ENCODE measurements at regions not wholly inside any gene's neighbourhood (a gene's known extent, or its start where the extent isn't known, plus 50 kb on each side); places are given as distances from the start of the nearest gene placed in this dataset.

- no peak for DNase-seq
Observed at GRCh38 chr3:41053220-41053619, 146.1 kb upstream of the CTNNB1 start.

GRCh38 chr3:41060106-41060505 lies 139.2 kb upstream of the CTNNB1 start:
- no peak for DNase-seq

- DNase-seq: no peak
Observed at GRCh38 chr3:41064070-41064469, 135.2 kb upstream of the CTNNB1 start.

GRCh38 chr3:41064526-41064925 lies 134.8 kb upstream of the CTNNB1 start:
- DNase-seq: no peak

GRCh38 chr3:41065340-41065739 lies 134.0 kb upstream of the CTNNB1 start:
- no peak for DNase-seq

- DNase-seq: no peak
Observed at GRCh38 chr3:41073190-41073589, 126.1 kb upstream of the CTNNB1 start.

- peak; percentile 59 for DNase-seq
Observed at GRCh38 chr3:41075975-41076374, 123.3 kb upstream of the CTNNB1 start.

GRCh38 chr3:41076399-41076798 lies 122.9 kb upstream of the CTNNB1 start:
- no peak for DNase-seq

GRCh38 chr3:41080141-41080540 lies 119.2 kb upstream of the CTNNB1 start:
- DNase-seq: no peak

- no peak for DNase-seq
Observed at GRCh38 chr3:41088882-41089281, 110.4 kb upstream of the CTNNB1 start.

GRCh38 chr3:41089566-41089965 lies 109.7 kb upstream of the CTNNB1 start:
- DNase-seq: no peak

GRCh38 chr3:41092844-41093243 lies 106.5 kb upstream of the CTNNB1 start:
- no peak for DNase-seq

GRCh38 chr3:41093476-41093875 lies 105.8 kb upstream of the CTNNB1 start:
- no peak for DNase-seq

- DNase-seq: no peak
Observed at GRCh38 chr3:41094351-41094750, 105.0 kb upstream of the CTNNB1 start.

- DNase-seq: no peak
Observed at GRCh38 chr3:41095702-41096101, 103.6 kb upstream of the CTNNB1 start.

GRCh38 chr3:41097896-41098496 lies 101.3 kb upstream of the CTNNB1 start:
- DNase-seq: no peak

- no peak for DNase-seq
Observed at GRCh38 chr3:41101231-41101630, 98.1 kb upstream of the CTNNB1 start.

- DNase-seq: no peak
Observed at GRCh38 chr3:41102053-41102556, 97.2 kb upstream of the CTNNB1 start.

- no peak for DNase-seq
Observed at GRCh38 chr3:41102750-41103149, 96.6 kb upstream of the CTNNB1 start.

GRCh38 chr3:41103200-41103599 lies 96.1 kb upstream of the CTNNB1 start:
- DNase-seq: no peak

- no peak for DNase-seq
Observed at GRCh38 chr3:41104147-41104546, 95.2 kb upstream of the CTNNB1 start.

- no peak for DNase-seq
Observed at GRCh38 chr3:41106691-41107090, 92.6 kb upstream of the CTNNB1 start.

- peak; percentile 33 for DNase-seq
Observed at GRCh38 chr3:41111011-41111410, 88.3 kb upstream of the CTNNB1 start.

GRCh38 chr3:41112466-41112865 lies 86.8 kb upstream of the CTNNB1 start:
- no peak for DNase-seq

- DNase-seq: no peak
Observed at GRCh38 chr3:41115069-41115468, 84.2 kb upstream of the CTNNB1 start.

Data from eye (tissue), 1 donor.